OCI-LY7 (cell line): ENCODE measurements at regions not wholly inside any gene's neighbourhood (a gene's known extent, or its start where the extent isn't known, plus 50 kb on each side); places are given as distances from the start of the nearest gene placed in this dataset.
"Not testable (repeated sequence)": the region's sequence is repeated elsewhere in the genome, so short reads cannot be mapped to it uniquely, and the experiment has no call there.

Source experiments
- EZH2phosphoT487 ChIP-seq: fragments of 200-600 bp; sonication (generic); IDR thresholded peaks from 2 replicates; pipeline ENCODE4 v1.6.1; 2018; ENCODE audit warnings: low read depth, borderline replicate concordance, mild to moderate bottlenecking, mixed run types, antibody characterized with exemption, low read length, moderate library complexity, mixed read lengths
- TF ChIP-seq, protein P1 (sequence below): fragments of 200-600 bp; sonication (generic); conservative IDR thresholded peaks from 2 replicates; pipeline ENCODE4 v1.5.1; 2014; ENCODE audit warnings: mild to moderate bottlenecking, antibody characterized with exemption, low read length, moderate library complexity, mixed read lengths

DNA sequence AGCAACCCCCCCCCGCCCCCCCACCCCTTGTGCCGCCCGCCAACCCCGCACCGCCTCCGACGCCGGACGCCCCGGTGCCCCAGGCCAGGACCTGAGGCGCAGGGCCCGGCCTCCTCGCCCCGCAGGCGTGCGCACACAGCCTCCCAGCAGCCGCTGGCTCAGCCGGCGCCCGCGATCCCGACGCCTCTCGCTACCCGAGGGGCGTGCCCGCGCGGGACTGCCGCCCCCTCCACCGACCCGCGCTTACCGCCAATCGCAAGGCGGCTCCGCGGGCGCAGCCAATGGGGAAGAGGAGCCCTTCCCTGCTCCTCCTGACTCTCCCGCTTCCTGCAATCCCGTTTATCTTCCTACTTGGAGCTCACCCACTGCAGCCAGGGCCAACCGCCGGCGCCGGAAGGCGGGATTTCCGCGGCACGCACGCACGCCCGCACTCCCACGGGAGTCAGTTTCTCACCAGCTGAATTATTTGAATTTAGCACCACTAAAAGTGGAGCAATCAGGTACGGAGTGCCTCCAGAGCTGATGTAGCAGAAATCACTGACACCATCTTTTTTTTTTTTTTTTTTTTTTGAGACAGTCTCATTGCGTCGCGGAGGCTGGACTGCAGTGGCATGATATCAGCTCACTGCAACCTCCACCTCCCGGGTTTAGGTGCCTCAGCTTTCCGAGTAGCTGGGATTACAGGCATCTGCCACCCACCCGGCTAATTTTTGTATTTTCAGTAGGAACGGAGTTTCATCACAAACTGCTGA lies 65.0 kb upstream of the TP53TG3D start:
- TF ChIP-seq, protein P1, sequence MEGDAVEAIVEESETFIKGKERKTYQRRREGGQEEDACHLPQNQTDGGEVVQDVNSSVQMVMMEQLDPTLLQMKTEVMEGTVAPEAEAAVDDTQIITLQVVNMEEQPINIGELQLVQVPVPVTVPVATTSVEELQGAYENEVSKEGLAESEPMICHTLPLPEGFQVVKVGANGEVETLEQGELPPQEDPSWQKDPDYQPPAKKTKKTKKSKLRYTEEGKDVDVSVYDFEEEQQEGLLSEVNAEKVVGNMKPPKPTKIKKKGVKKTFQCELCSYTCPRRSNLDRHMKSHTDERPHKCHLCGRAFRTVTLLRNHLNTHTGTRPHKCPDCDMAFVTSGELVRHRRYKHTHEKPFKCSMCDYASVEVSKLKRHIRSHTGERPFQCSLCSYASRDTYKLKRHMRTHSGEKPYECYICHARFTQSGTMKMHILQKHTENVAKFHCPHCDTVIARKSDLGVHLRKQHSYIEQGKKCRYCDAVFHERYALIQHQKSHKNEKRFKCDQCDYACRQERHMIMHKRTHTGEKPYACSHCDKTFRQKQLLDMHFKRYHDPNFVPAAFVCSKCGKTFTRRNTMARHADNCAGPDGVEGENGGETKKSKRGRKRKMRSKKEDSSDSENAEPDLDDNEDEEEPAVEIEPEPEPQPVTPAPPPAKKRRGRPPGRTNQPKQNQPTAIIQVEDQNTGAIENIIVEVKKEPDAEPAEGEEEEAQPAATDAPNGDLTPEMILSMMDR: not testable (repeated sequence)
- not testable (repeated sequence) for TF ChIP-seq EZH2phosphoT487
